ENCODE measurements at regions not wholly inside any gene's neighbourhood (a gene's known extent, or its start where the extent isn't known, plus 50 kb on each side); places are given as distances from the start of the nearest gene placed in this dataset.
"Not testable (repeated sequence)": the region's sequence is repeated elsewhere in the genome, so short reads cannot be mapped to it uniquely, and the experiment has no call there.

DNA sequence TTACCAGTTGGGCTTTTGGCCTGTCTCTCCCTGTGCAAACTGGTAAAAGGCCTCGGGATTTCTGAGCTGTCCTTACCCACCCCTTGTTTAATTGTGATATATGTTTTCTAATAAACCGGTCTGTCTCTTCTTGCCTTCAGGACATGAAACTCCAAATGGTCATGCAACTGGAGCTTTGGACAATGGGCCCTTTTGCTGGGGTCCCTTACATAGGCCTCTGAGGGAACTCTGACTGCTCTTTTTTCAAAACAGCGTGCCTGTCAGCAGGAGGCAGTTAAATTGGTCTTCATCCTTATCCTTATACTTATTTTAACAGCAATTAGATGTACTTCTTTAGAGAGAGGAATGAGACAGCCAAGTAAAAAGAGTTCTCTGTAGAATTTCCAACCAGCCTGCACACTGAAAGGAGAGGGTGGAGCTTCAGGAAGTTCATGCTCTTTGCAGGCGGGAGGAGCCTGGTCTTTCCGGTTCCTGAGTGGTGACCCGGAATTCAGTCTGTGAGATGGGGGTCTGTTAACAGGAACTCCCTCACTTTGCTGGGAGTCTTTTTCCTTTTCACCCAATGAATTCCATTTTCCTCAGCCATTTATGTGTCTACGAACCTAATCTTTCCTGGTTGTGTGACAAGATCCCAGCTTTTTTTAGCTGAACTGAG lies 299.6 kb upstream of the GJE1 start:
- H3K9me3 ChIP-seq (ENCODE audit: control insufficient read depth, low read depth, low read length), result no peaks in the 10 kb centered on the region
- H3K27ac ChIP-seq (ENCODE audit: low read length), result no peak overlapping the region
- no peak overlapping the region for H3K4me3 ChIP-seq (ENCODE audit: low read length)
- WGBS (ENCODE audit: insufficient coverage, low lambda C conversion rate), result no CpG with 5 or more reads among the region's 7 CpGs
- no peaks in the 10 kb centered on the region for H3K36me3 ChIP-seq (ENCODE audit: control insufficient read depth, insufficient read depth, low read length)
- DNase-seq, result no peak
- H3K27me3 ChIP-seq (ENCODE audit: control insufficient read depth, insufficient read depth, low read length), result no peaks in the 10 kb centered on the region
- H3K4me1 ChIP-seq (ENCODE audit: control insufficient read depth, insufficient read depth, low read length), result no peaks in the 10 kb centered on the region

- no peak for DNase-seq
- no CpG with 5 or more reads among the region's 1 CpG for WGBS (ENCODE audit: insufficient coverage, low lambda C conversion rate)
Measured at GRCh38 chr6:141830530-141830929, 302.2 kb upstream of the GJE1 start.

DNA sequence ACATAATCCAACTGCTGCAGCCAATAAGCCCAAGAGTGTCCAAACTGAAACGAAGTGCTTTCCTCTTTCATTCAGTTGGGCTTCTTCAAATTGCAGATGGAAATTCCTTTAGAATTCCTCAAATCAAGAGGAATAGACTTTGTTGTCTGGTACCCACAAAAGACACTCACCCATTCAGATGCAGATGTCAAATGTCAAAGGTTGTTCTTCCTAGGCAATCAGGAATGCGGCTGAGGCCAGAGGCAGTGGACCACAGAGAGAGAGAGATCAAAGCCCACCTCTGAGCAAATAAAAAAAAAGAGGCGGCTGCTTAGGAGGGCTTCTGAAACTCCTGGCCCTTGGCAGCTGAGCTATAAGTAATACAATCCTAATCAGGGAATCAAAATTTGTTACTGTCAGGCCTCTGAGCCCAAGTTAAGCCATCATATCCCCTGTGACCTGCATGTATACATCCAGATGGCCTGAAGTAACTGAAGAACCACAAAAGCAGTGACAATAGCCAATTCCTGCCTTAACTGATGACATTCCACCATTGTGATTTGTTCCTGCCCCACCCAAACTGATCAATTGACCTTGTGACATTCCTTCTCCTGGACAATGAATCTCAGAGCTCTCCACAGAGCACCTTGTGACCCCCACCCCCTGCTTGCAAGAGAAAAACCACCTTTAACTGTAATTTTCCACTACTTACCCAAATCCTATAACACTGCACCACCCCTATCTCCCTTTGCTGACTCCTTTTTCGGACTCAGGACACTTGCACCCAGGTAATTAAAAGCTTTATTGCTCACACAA lies 303.0 kb upstream of the GJE1 start:
- Histone ChIP-seq H3K27me3 (ENCODE audit: control insufficient read depth, insufficient read depth, low read length) (no peaks in the 10 kb centered on the region), H3K4me1 (ENCODE audit: control insufficient read depth, insufficient read depth, low read length) (no peaks in the 10 kb centered on the region), H3K9me3 (ENCODE audit: control insufficient read depth, low read depth, low read length) (no peaks in the 10 kb centered on the region), H3K4me3 (ENCODE audit: low read length) (no peak overlapping the region), H3K27ac (ENCODE audit: low read length) (no peak overlapping the region), H3K36me3 (ENCODE audit: control insufficient read depth, insufficient read depth, low read length) (no peaks in the 10 kb centered on the region)
- WGBS (ENCODE audit: insufficient coverage, low lambda C conversion rate), result no CpG with 5 or more reads among the region's 4 CpGs
- no peak for DNase-seq

More at GRCh38 chr6:141830530-141830929, 302.2 kb upstream of the GJE1 start:
- Histone ChIP-seq H3K4me1 (ENCODE audit: control insufficient read depth, insufficient read depth, low read length) (no peaks in the 10 kb centered on the region), H3K27me3 (ENCODE audit: control insufficient read depth, insufficient read depth, low read length) (no peaks in the 10 kb centered on the region), H3K27ac (ENCODE audit: low read length) (no peak overlapping the region), H3K9me3 (ENCODE audit: control insufficient read depth, low read depth, low read length) (no peaks in the 10 kb centered on the region), H3K4me3 (ENCODE audit: low read length) (no peak overlapping the region), H3K36me3 (ENCODE audit: control insufficient read depth, insufficient read depth, low read length) (no peaks in the 10 kb centered on the region)

GRCh38 chr6:141824350-141824749 lies 308.4 kb upstream of the GJE1 start:
- H3K27me3 ChIP-seq (ENCODE audit: control insufficient read depth, insufficient read depth, low read length), result no peaks in the 10 kb centered on the region
- no CpG with 5 or more reads among the region's 1 CpG for WGBS (ENCODE audit: insufficient coverage, low lambda C conversion rate)
- no peak overlapping the region for H3K4me3 ChIP-seq (ENCODE audit: low read length)
- H3K4me1 ChIP-seq (ENCODE audit: control insufficient read depth, insufficient read depth, low read length), result no peaks in the 10 kb centered on the region
- no peak for DNase-seq
- H3K36me3 ChIP-seq (ENCODE audit: control insufficient read depth, insufficient read depth, low read length), result no peaks in the 10 kb centered on the region
- H3K27ac ChIP-seq (ENCODE audit: low read length), result no peak overlapping the region
- H3K9me3 ChIP-seq (ENCODE audit: control insufficient read depth, low read depth, low read length), result no peaks in the 10 kb centered on the region

GRCh38 chr6:141815039-141815438 lies 317.7 kb upstream of the GJE1 start:
- H3K9me3 ChIP-seq (ENCODE audit: control insufficient read depth, low read depth, low read length); H3K27me3 ChIP-seq (ENCODE audit: control insufficient read depth, insufficient read depth, low read length); H3K4me3 ChIP-seq (ENCODE audit: low read length); DNase-seq; H3K36me3 ChIP-seq (ENCODE audit: control insufficient read depth, insufficient read depth, low read length); H3K4me1 ChIP-seq (ENCODE audit: control insufficient read depth, insufficient read depth, low read length); H3K27ac ChIP-seq (ENCODE audit: low read length): not testable (repeated sequence)
- no CpG with 5 or more reads among the region's 16 CpGs for WGBS (ENCODE audit: insufficient coverage, low lambda C conversion rate)

DNA sequence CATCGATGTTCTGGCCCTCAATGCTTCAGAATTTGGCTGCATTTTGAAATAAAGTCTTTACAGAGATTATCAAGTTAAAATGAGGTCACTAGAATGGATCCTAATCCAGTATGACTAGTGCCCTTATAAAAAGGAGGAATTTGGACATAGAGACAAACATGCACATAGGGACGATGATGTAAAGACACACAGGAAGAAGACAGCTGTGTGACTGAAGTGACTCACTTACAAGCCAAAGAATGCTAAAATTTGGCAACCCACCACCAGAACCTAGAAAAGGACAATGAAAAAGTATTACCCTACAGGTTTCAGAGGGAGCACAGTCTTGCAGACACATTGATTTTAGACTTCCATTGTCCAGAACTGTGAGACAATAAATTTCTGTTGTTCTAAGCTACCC lies 322.8 kb upstream of the GJE1 start:
- Histone ChIP-seq H3K4me1 (ENCODE audit: control insufficient read depth, insufficient read depth, low read length) (no peaks in the 10 kb centered on the region), H3K27me3 (ENCODE audit: control insufficient read depth, insufficient read depth, low read length) (no peaks in the 10 kb centered on the region), H3K36me3 (ENCODE audit: control insufficient read depth, insufficient read depth, low read length) (no peaks in the 10 kb centered on the region), H3K4me3 (ENCODE audit: low read length) (no peak overlapping the region), H3K9me3 (ENCODE audit: control insufficient read depth, low read depth, low read length) (no peaks in the 10 kb centered on the region), H3K27ac (ENCODE audit: low read length) (no peak overlapping the region)
- WGBS (ENCODE audit: insufficient coverage, low lambda C conversion rate), result 100% methylated on average over 1 of the region's 2 CpGs
- DNase-seq, result no peak

- WGBS (ENCODE audit: insufficient coverage, low lambda C conversion rate), result 80% methylated on average over 1 of the region's 1 CpG
- Histone ChIP-seq H3K36me3 (ENCODE audit: control insufficient read depth, insufficient read depth, low read length) (no peaks in the 10 kb centered on the region), H3K4me1 (ENCODE audit: control insufficient read depth, insufficient read depth, low read length) (no peaks in the 10 kb centered on the region), H3K4me3 (ENCODE audit: low read length) (no peak overlapping the region), H3K9me3 (ENCODE audit: control insufficient read depth, low read depth, low read length) (no peaks in the 10 kb centered on the region), H3K27me3 (ENCODE audit: control insufficient read depth, insufficient read depth, low read length) (no peaks in the 10 kb centered on the region), H3K27ac (ENCODE audit: low read length) (no peak overlapping the region)
- no peak for DNase-seq
Measured at GRCh38 chr6:141808662-141809061, 324.1 kb upstream of the GJE1 start.

- not testable (repeated sequence) for H3K4me3 ChIP-seq (ENCODE audit: low read length); H3K9me3 ChIP-seq (ENCODE audit: control insufficient read depth, low read depth, low read length); DNase-seq; H3K27me3 ChIP-seq (ENCODE audit: control insufficient read depth, insufficient read depth, low read length); H3K4me1 ChIP-seq (ENCODE audit: control insufficient read depth, insufficient read depth, low read length); H3K36me3 ChIP-seq (ENCODE audit: control insufficient read depth, insufficient read depth, low read length); H3K27ac ChIP-seq (ENCODE audit: low read length)
- WGBS (ENCODE audit: insufficient coverage, low lambda C conversion rate), result 100% methylated on average over 1 of the region's 1 CpG
Measured at GRCh38 chr6:141800973-141801372, 331.8 kb upstream of the GJE1 start.

DNA sequence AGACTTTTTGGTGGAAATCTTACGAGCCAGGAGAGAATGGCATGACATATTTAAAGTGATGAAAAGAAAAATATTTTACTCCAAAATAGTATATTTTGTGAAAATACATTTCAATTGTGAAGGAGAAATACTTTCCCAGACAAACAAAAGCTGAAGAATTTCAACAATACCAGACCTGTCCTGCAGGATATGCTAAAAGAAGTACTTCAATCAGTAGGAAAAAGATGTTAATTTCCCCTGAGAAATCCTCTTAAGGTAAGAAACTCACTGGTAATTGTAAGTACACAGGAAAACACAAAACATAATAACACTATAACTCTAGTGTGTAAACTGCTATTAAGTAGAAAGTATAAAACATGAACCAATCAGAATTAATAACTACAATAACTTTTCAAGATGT lies 341.8 kb upstream of the GJE1 start:
- Histone ChIP-seq H3K36me3 (ENCODE audit: control insufficient read depth, insufficient read depth, low read length) (no peaks in the 10 kb centered on the region), H3K27me3 (ENCODE audit: control insufficient read depth, insufficient read depth, low read length) (no peaks in the 10 kb centered on the region), H3K4me3 (ENCODE audit: low read length) (no peak overlapping the region), H3K4me1 (ENCODE audit: control insufficient read depth, insufficient read depth, low read length) (no peaks in the 10 kb centered on the region), H3K9me3 (ENCODE audit: control insufficient read depth, low read depth, low read length) (no peaks in the 10 kb centered on the region), H3K27ac (ENCODE audit: low read length) (no peak overlapping the region)
- no peak for DNase-seq
- 100% methylated on average over 1 of the region's 1 CpG for WGBS (ENCODE audit: insufficient coverage, low lambda C conversion rate)

DNA sequence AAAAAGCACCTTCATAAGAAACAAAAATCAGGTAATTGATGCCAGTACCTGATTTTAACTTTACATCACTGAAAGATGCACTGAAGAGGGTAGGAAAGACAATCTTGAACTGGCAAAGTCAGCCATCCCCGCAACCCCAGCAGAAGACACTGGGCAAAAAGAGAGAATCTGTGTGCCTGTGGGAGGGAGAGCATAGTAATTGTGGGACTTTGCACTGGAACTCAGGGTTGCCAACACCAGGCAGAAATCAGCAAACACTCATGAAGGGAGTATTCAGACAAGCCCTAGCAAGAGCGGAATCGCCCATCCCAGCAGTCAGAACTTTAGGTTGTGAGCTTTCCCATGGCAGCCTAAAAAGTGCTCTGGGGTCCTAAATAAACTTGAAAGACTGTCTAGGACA lies 344.6 kb upstream of the GJE1 start:
- Histone ChIP-seq H3K9me3 (ENCODE audit: control insufficient read depth, low read depth, low read length) (no peaks in the 10 kb centered on the region), H3K4me3 (ENCODE audit: low read length) (no peak overlapping the region), H3K36me3 (ENCODE audit: control insufficient read depth, insufficient read depth, low read length) (no peaks in the 10 kb centered on the region), H3K27ac (ENCODE audit: low read length) (no peak overlapping the region), H3K27me3 (ENCODE audit: control insufficient read depth, insufficient read depth, low read length) (no peaks in the 10 kb centered on the region), H3K4me1 (ENCODE audit: control insufficient read depth, insufficient read depth, low read length) (no peaks in the 10 kb centered on the region)
- WGBS (ENCODE audit: insufficient coverage, low lambda C conversion rate), result no CpG with 5 or more reads among the region's 3 CpGs
- DNase-seq, result no peak

DNA sequence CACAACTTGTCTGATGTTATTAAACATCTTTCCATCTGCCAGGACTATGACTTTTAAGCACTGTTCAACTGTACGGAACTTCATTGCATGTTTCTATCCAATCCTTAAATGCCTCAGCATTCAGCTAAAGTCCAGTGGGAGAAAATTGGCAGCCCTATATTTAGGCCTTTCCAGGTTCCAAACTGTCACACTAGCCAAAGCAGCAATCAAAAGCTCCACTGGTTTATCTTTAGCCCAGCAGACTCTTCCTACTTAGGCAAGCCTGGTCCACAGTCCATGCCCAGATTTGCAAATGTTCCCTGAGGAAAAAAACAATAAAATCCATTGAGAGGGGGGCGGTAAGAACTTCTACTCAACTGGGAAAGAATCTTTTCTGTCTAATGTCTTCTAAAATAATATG lies 349.1 kb upstream of the GJE1 start:
- H3K9me3 ChIP-seq (ENCODE audit: control insufficient read depth, low read depth, low read length), result no peaks in the 10 kb centered on the region

More for the DNA sequence above, 349.1 kb upstream of the GJE1 start:
- Histone ChIP-seq H3K4me1 (ENCODE audit: control insufficient read depth, insufficient read depth, low read length) (no peaks in the 10 kb centered on the region), H3K27ac (ENCODE audit: low read length) (no peak overlapping the region), H3K4me3 (ENCODE audit: low read length) (no peak overlapping the region), H3K27me3 (ENCODE audit: control insufficient read depth, insufficient read depth, low read length) (no peaks in the 10 kb centered on the region), H3K36me3 (ENCODE audit: control insufficient read depth, insufficient read depth, low read length) (no peaks in the 10 kb centered on the region)
- DNase-seq, result no peak
- WGBS (ENCODE audit: insufficient coverage, low lambda C conversion rate), result no CpG with 5 or more reads among the region's 2 CpGs

Measured in large intestine (tissue), 3 donors.